Left ventricle myocardium superior (tissue), 1 donor: ENCODE measurements at regions not wholly inside any gene's neighbourhood (a gene's known extent, or its start where the extent isn't known, plus 50 kb on each side); places are given as distances from the start of the nearest gene placed in this dataset.

Experiments used
- ATAC-seq: fragments of 200-7000 bp; cut with Tn5 transposase; one replicate; pipeline ENCODE4 v1.9.1; 2020; ENCODE audit warnings: mild to moderate bottlenecking, moderate library complexity
- DNase-seq: peaks from one replicate; pipeline ENCODE4 v3.0.0-alpha.2; 2020
- intact Hi-C: fragments of 100-400 bp; cut with micrococcal nuclease; formaldehyde crosslinking; loops from one replicate; pipeline ENCODE4 v1.11.0; 2022
- donor health status: DM: no; HTN: yes; CAD: no; lungs with severe emphysema.

GRCh38 chr2:8622199-8622911, 59.5 kb upstream of the ID2 start:
- no peak for DNase-seq
- intact Hi-C loops, result no loop called here
- ATAC-seq, result no peak

GRCh38 chr2:8622924-8623465, 58.9 kb upstream of the ID2 start:
- ATAC-seq (no peak), DNase-seq (no peak)
- intact Hi-C loops, result no loop called here

- DNase-seq (no peak), ATAC-seq (no peak)
- intact Hi-C loops, result no loop called here
Measured at GRCh38 chr2:8623576-8623957, 58.3 kb upstream of the ID2 start.

- intact Hi-C loops, result no loop called here
- peak; percentile 15 for ATAC-seq
- no peak for DNase-seq
Measured at GRCh38 chr2:8623958-8624591, 57.8 kb upstream of the ID2 start.

- no peak for ATAC-seq
- intact Hi-C loops, result no loop called here
- DNase-seq, result no peak
Measured at GRCh38 chr2:8624855-8625398, 56.9 kb upstream of the ID2 start.

GRCh38 chr2:8625399-8626300, 56.2 kb upstream of the ID2 start:
- ATAC-seq, result no peak
- intact Hi-C loops, result no loop called here
- DNase-seq, result no peak

- ATAC-seq (no peak), DNase-seq (no peak)
- intact Hi-C loops, result no loop called here
Measured at GRCh38 chr2:8626572-8626971, 55.3 kb upstream of the ID2 start.

- intact Hi-C loops, result no loop called here
Measured at GRCh38 chr2:8627019-8627691, 54.7 kb upstream of the ID2 start.

GRCh38 chr2:8627692-8628085, 54.2 kb upstream of the ID2 start:
- intact Hi-C loops, result no loop called here
- DNase-seq, result no peak
- ATAC-seq, result no peak

More at GRCh38 chr2:8627019-8627691, 54.7 kb upstream of the ID2 start:
- ATAC-seq, result no peak
- DNase-seq, result no peak

- ATAC-seq (no peak), DNase-seq (no peak)
- intact Hi-C loops, result no loop called here
Measured at GRCh38 chr2:8628179-8628865, 53.5 kb upstream of the ID2 start.

- DNase-seq (no peak), ATAC-seq (no peak)
- intact Hi-C loops, result no loop called here
Measured at GRCh38 chr2:8628866-8629209, 53.0 kb upstream of the ID2 start.

GRCh38 chr2:8629402-8629801, 52.5 kb upstream of the ID2 start:
- DNase-seq (no peak), ATAC-seq (peak; percentile 22)
- intact Hi-C loops, result no loop called here

GRCh38 chr2:8630676-8631464, 51.0 kb upstream of the ID2 start:
- DNase-seq (no peak), ATAC-seq (no peak)
- intact Hi-C loops, result no loop called here

- DNase-seq, result no peak
- intact Hi-C loops, result no loop called here
- ATAC-seq, result no peak
Measured at GRCh38 chr2:8631465-8632005, 50.3 kb upstream of the ID2 start.
